ENCODE measurements at regions not wholly inside any gene's neighbourhood (a gene's known extent, or its start where the extent isn't known, plus 50 kb on each side); places are given as distances from the start of the nearest gene placed in this dataset.

- TF ChIP-seq CTCF (IDR thresholded peaks at IDR 0.05) (no peak), POLR2AphosphoS5 (IDR thresholded peaks at IDR 0.05) (no peak), POLR2A (IDR thresholded peaks at IDR 0.05) (no peak)
- H3K27me3 ChIP-seq, result no peaks in the 10 kb centered on the region
- no peak overlapping the region for H3K27ac ChIP-seq
- no peak for DNase-seq (ENCODE audit: low spot score in 2 of 2)
- no peaks in the 10 kb centered on the region for H3K4me1 ChIP-seq
- H3K4me3 ChIP-seq, result no peak overlapping the region
- intact Hi-C loops (cut with DNase I; ENCODE audit: low total_unique reads), result no loop called here
- H3K9me3 ChIP-seq, result no peaks in the 10 kb centered on the region
- H3K36me3 ChIP-seq, result no peaks in the 10 kb centered on the region
Observed at GRCh38 chrX:7198499-7198898, 50.5 kb upstream of the PUDP start.
